ENCODE measurements at regions not wholly inside any gene's neighbourhood (a gene's known extent, or its start where the extent isn't known, plus 50 kb on each side); places are given as distances from the start of the nearest gene placed in this dataset.

- TF ChIP-seq POLR2A (IDR thresholded peaks at IDR 0.05) (no peak), POLR2AphosphoS5 (IDR thresholded peaks at IDR 0.05) (no peak)
- TF ChIP-seq, protein P1, sequence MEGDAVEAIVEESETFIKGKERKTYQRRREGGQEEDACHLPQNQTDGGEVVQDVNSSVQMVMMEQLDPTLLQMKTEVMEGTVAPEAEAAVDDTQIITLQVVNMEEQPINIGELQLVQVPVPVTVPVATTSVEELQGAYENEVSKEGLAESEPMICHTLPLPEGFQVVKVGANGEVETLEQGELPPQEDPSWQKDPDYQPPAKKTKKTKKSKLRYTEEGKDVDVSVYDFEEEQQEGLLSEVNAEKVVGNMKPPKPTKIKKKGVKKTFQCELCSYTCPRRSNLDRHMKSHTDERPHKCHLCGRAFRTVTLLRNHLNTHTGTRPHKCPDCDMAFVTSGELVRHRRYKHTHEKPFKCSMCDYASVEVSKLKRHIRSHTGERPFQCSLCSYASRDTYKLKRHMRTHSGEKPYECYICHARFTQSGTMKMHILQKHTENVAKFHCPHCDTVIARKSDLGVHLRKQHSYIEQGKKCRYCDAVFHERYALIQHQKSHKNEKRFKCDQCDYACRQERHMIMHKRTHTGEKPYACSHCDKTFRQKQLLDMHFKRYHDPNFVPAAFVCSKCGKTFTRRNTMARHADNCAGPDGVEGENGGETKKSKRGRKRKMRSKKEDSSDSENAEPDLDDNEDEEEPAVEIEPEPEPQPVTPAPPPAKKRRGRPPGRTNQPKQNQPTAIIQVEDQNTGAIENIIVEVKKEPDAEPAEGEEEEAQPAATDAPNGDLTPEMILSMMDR (IDR thresholded peaks at IDR 0.05 in 8 of 11, conservative IDR thresholded peaks at IDR 0.05 in 3 of 11) = no peak
- intact Hi-C loops (cut with DNase I; ENCODE audit: low total_unique reads) = no loop called here
Measured at GRCh38 chr11:36790526-36790925, 192.5 kb upstream of the RAG2 start.

GRCh38 chr11:36783808-36784207 lies 185.8 kb upstream of the RAG2 start:
- Histone ChIP-seq H3K4me1 (no peaks in the 10 kb centered on the region), H3K4me3 (no peak overlapping the region), H3K27me3 (replicated peaks in 1 of 7) (peaks cover 0 to 10% (median 0%) of the 10 kb centered on the region in 7 donors), H3K9me3 (no peaks in the 10 kb centered on the region), H3K27ac (no peak overlapping the region), H3K36me3 (no peaks in the 10 kb centered on the region)
- TF ChIP-seq POLR2AphosphoS5 (IDR thresholded peaks at IDR 0.05) (no peak), POLR2A (IDR thresholded peaks at IDR 0.05) (no peak)
- TF ChIP-seq, protein P1 (IDR thresholded peaks at IDR 0.05 in 8 of 11, conservative IDR thresholded peaks at IDR 0.05 in 3 of 11) = no peak
- 43 to 65% (median 63%) methylated on average over 1 of the region's 1 CpG for WGBS, 5 donors
- intact Hi-C loops (cut with DNase I; ENCODE audit: low total_unique reads) = no loop called here
- DNase-seq = no peak

More at GRCh38 chr11:36790526-36790925, 192.5 kb upstream of the RAG2 start:
- DNase-seq = no peak
- no peaks in the 10 kb centered on the region for H3K9me3 ChIP-seq
- no peak overlapping the region for H3K27ac ChIP-seq
- H3K4me3 ChIP-seq = no peak overlapping the region
- no peaks in the 10 kb centered on the region for H3K4me1 ChIP-seq
- H3K36me3 ChIP-seq = no peaks in the 10 kb centered on the region
- H3K27me3 ChIP-seq (replicated peaks in 1 of 7) = peaks cover 0 to 16% (median 0%) of the 10 kb centered on the region in 7 donors
- 62 to 78% (median 75%) methylated on average over 3 of the region's 3 CpGs for WGBS, 5 donors

DNA sequence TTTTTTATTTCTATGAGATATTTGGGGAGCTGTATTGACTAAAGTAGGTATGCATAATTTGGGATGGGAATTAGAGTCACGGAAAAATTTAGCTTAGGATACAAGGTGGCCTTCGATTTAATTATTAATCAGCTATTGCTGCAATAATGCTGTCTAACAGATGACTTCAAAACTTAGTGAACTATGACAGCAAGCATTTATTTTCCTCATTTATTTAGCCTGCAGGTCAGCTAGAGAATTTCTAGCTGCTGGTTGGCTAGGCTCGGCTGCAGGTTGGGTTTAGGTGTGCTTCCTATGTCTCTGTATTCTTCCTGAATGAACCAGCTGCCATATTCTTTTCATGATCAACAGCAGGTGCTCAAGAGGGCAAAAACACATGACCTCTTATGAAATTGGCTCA lies 181.8 kb upstream of the RAG2 start:
- H3K27ac ChIP-seq = no peak overlapping the region
- H3K9me3 ChIP-seq = no peaks in the 10 kb centered on the region
- no peak overlapping the region for H3K4me3 ChIP-seq
- intact Hi-C loops (cut with DNase I; ENCODE audit: low total_unique reads) = no loop called here
- H3K27me3 ChIP-seq (replicated peaks in 1 of 7) = peaks cover 0 to 8% (median 0%) of the 10 kb centered on the region in 7 donors
- 79 to 90% (median 87%) methylated on average over 3 of the region's 3 CpGs for WGBS, 5 donors
- no peaks in the 10 kb centered on the region for H3K36me3 ChIP-seq
- H3K4me1 ChIP-seq = no peaks in the 10 kb centered on the region
- DNase-seq = no peak
- TF ChIP-seq POLR2A (IDR thresholded peaks at IDR 0.05) (no peak), POLR2AphosphoS5 (IDR thresholded peaks at IDR 0.05) (no peak)
- TF ChIP-seq, protein P1 (IDR thresholded peaks at IDR 0.05 in 8 of 11, conservative IDR thresholded peaks at IDR 0.05 in 3 of 11) = no peak

- H3K27ac ChIP-seq = no peak overlapping the region
- no peaks in the 10 kb centered on the region for H3K36me3 ChIP-seq
- TF ChIP-seq POLR2A (IDR thresholded peaks at IDR 0.05) = no peak
- TF ChIP-seq POLR2AphosphoS5 (IDR thresholded peaks at IDR 0.05) = no peak
- TF ChIP-seq, protein P1 (IDR thresholded peaks at IDR 0.05 in 8 of 11, conservative IDR thresholded peaks at IDR 0.05 in 3 of 11) = no peak
- no peak overlapping the region for H3K4me3 ChIP-seq
- no peak for DNase-seq
- 34 to 76% (median 69%) methylated on average over 2 of the region's 2 CpGs for WGBS, 5 donors
- H3K27me3 ChIP-seq (replicated peaks in 1 of 7) = peaks cover 0 to 3% (median 0%) of the 10 kb centered on the region in 7 donors
- intact Hi-C loops (cut with DNase I; ENCODE audit: low total_unique reads) = no loop called here
- H3K9me3 ChIP-seq = no peaks in the 10 kb centered on the region
- no peaks in the 10 kb centered on the region for H3K4me1 ChIP-seq
Measured at GRCh38 chr11:36777311-36777710, 179.3 kb upstream of the RAG2 start.

Data from spleen (tissue), 11 donors.